ENCODE measurements at regions not wholly inside any gene's neighbourhood (a gene's known extent, or its start where the extent isn't known, plus 50 kb on each side); places are given as distances from the start of the nearest gene placed in this dataset.
A peak's percentile ranks its signal among the peaks of the same experiment; 100 is the strongest.

DNA sequence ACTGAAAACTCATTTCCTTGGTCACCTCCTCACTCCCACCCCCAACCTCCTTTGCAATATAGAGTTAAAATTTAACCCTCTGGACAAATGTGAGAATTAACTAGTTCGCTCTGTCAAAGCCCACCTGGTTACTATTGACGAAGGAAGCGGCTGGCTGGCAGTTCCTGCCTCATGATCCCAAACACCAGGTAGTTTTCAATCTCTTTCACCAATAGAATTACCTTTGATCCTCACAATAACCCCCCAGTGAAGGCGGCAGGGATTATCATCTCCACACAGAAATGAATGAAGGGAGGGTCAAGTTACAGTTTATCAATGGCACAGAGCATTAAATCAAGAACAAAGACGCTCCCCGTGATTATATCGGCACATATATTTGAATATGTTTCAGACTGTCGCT lies 65.7 kb upstream of the TTC29 start:
- no peak overlapping the region for H3K4me3 ChIP-seq
- no peak for TF ChIP-seq CTCF (IDR thresholded peaks at IDR 0.05)
- no peak for ATAC-seq
- no peak for DNase-seq
- no peaks in the 10 kb centered on the region for H3K9me3 ChIP-seq
- intact Hi-C loops (cut with DNase I), result loop anchor here in 2 of 10 donors (10.0 kb wide), 2 partner anchors 573 to 583 kb away; no protein-coding TSS in a partner anchor
- H3K4me1 ChIP-seq, result no peaks in the 10 kb centered on the region
- no peak overlapping the region for H3K27ac ChIP-seq
- WGBS, 2 donors, result 61 to 71% methylated on average over 8 of the region's 8 CpGs
- peaks cover 0 to 14% (median 0%) of the 10 kb centered on the region in 7 donors for H3K27me3 ChIP-seq
- H3K36me3 ChIP-seq, result no peaks in the 10 kb centered on the region

GRCh38 chr4:147012059-147012707 lies 66.5 kb upstream of the TTC29 start:
- no peaks in the 10 kb centered on the region for H3K9me3 ChIP-seq
- no peaks in the 10 kb centered on the region for H3K4me1 ChIP-seq
- intact Hi-C loops (cut with DNase I), result loop anchor here in 2 of 10 donors (10.0 kb wide), 2 partner anchors 573 to 583 kb away; no protein-coding TSS in a partner anchor
- H3K27me3 ChIP-seq, result peaks cover 0 to 18% (median 0%) of the 10 kb centered on the region in 7 donors
- DNase-seq, result no peak
- ATAC-seq, result no peak
- no peak overlapping the region for H3K4me3 ChIP-seq
- H3K27ac ChIP-seq, result no peak overlapping the region
- TF ChIP-seq CTCF (IDR thresholded peaks at IDR 0.05), result no peak
- 63 to 70% methylated on average over 5 of the region's 5 CpGs for WGBS, 2 donors
- no peaks in the 10 kb centered on the region for H3K36me3 ChIP-seq

DNA sequence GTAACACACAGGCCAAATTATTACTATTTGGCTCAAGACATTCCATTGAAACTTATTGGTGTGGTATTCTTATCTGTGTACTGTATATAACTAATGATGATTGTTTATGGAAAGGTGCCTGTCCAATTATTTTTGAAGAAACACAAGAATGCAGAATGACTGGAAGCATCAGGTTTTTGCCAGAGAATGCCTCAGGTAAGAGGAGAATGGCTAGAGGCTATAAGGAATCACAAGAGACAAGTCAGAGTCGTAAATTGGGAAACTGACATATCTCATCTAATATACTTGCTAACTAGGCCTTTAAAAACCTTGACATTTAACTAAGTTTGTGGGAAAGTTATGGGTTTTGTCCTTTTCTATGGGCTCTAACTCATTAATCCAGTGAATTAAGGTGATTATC lies 69.3 kb upstream of the TTC29 start:
- intact Hi-C loops (cut with DNase I), result loop anchor here in 7 of 10 donors (5.0 to 10.0 kb wide), 6 partner anchors 77 to 580 kb away; no protein-coding TSS in a partner anchor
- H3K4me1 ChIP-seq, result no peaks in the 10 kb centered on the region
- DNase-seq (no peak), ATAC-seq (no peak)
- no peaks in the 10 kb centered on the region for H3K36me3 ChIP-seq
- peak overlapping the region in 1 of 10 donors; percentile 14 for H3K4me3 ChIP-seq
- WGBS, 2 donors, result 85 to 96% methylated on average over 1 of the region's 1 CpG
- peaks cover 0 to 17% (median 0%) of the 10 kb centered on the region in 7 donors for H3K27me3 ChIP-seq
- H3K27ac ChIP-seq, result no peak overlapping the region
- no peak for TF ChIP-seq CTCF (IDR thresholded peaks at IDR 0.05)
- H3K9me3 ChIP-seq, result no peaks in the 10 kb centered on the region

- H3K27me3 ChIP-seq, result peaks cover 0 to 17% (median 0%) of the 10 kb centered on the region in 7 donors
- 38 to 57% methylated on average over 4 of the region's 4 CpGs for WGBS, 2 donors
- no peak for DNase-seq
- ATAC-seq, result no peak
- intact Hi-C loops (cut with DNase I), result loop anchor here in 7 of 10 donors (5.0 to 10.0 kb wide), 6 partner anchors 77 to 579 kb away; no protein-coding TSS in a partner anchor
- no peaks in the 10 kb centered on the region for H3K36me3 ChIP-seq
- TF ChIP-seq CTCF (IDR thresholded peaks at IDR 0.05), result no peak
- no peaks in the 10 kb centered on the region for H3K9me3 ChIP-seq
- H3K4me3 ChIP-seq, result peak overlapping the region in 1 of 10 donors; percentile 14
- H3K4me1 ChIP-seq, result no peaks in the 10 kb centered on the region
- no peak overlapping the region for H3K27ac ChIP-seq
Observed at GRCh38 chr4:147015491-147015890, 69.8 kb upstream of the TTC29 start.

Data from heart right ventricle (tissue), 16 donors.